ENCODE measurements at regions not wholly inside any gene's neighbourhood (a gene's known extent, or its start where the extent isn't known, plus 50 kb on each side); places are given as distances from the start of the nearest gene placed in this dataset.

GRCh38 chr13:75024602-75025001 lies 457.4 kb downstream of the TBC1D4 start:
- Histone ChIP-seq H3K4me3 (no peak overlapping the region), H3K36me3 (no peaks in the 10 kb centered on the region), H3K4me1 (no peaks in the 10 kb centered on the region), H3K27me3 (ENCODE audit: low read depth) (no peaks in the 10 kb centered on the region), H3K9me3 (peaks cover 2% of the 10 kb centered on the region), H3K27ac (no peak overlapping the region)
- no peak for TF ChIP-seq CTCF (IDR thresholded peaks at IDR 0.05)
- no peak for ATAC-seq
- DNase-seq: no peak
- intact Hi-C loops (cut with DNase I): no loop called here

GRCh38 chr13:75023609-75024008 lies 458.4 kb downstream of the TBC1D4 start:
- TF ChIP-seq CTCF (IDR thresholded peaks at IDR 0.05): no peak
- Histone ChIP-seq H3K4me1 (no peaks in the 10 kb centered on the region), H3K4me3 (no peak overlapping the region), H3K9me3 (no peaks in the 10 kb centered on the region), H3K36me3 (no peaks in the 10 kb centered on the region), H3K27ac (no peak overlapping the region), H3K27me3 (ENCODE audit: low read depth) (no peaks in the 10 kb centered on the region)
- DNase-seq (no peak), ATAC-seq (no peak)
- intact Hi-C loops (cut with DNase I): no loop called here

GRCh38 chr13:75021151-75021550 lies 460.8 kb downstream of the TBC1D4 start:
- intact Hi-C loops (cut with DNase I): no loop called here
- no peak overlapping the region for H3K4me3 ChIP-seq
- no peak for TF ChIP-seq CTCF (IDR thresholded peaks at IDR 0.05)
- H3K27ac ChIP-seq: no peak overlapping the region
- H3K4me1 ChIP-seq: no peaks in the 10 kb centered on the region
- no peak for ATAC-seq
- no peaks in the 10 kb centered on the region for H3K36me3 ChIP-seq
- no peak for DNase-seq
- H3K27me3 ChIP-seq (ENCODE audit: low read depth): no peaks in the 10 kb centered on the region
- no peaks in the 10 kb centered on the region for H3K9me3 ChIP-seq

GRCh38 chr13:75016225-75016624 lies 465.7 kb downstream of the TBC1D4 start:
- ATAC-seq: no peak
- no peak for TF ChIP-seq CTCF (IDR thresholded peaks at IDR 0.05)

GRCh38 chr13:75013818-75014217 lies 468.2 kb downstream of the TBC1D4 start:
- Histone ChIP-seq H3K36me3 (no peaks in the 10 kb centered on the region), H3K27ac (no peak overlapping the region), H3K9me3 (no peaks in the 10 kb centered on the region), H3K4me1 (no peaks in the 10 kb centered on the region), H3K4me3 (no peak overlapping the region), H3K27me3 (ENCODE audit: low read depth) (no peaks in the 10 kb centered on the region)
- DNase-seq (no peak), ATAC-seq (no peak)
- intact Hi-C loops (cut with DNase I): no loop called here
- TF ChIP-seq CTCF (IDR thresholded peaks at IDR 0.05): no peak

More at GRCh38 chr13:75016225-75016624, 465.7 kb downstream of the TBC1D4 start:
- intact Hi-C loops (cut with DNase I): no loop called here
- Histone ChIP-seq H3K36me3 (no peaks in the 10 kb centered on the region), H3K4me1 (no peaks in the 10 kb centered on the region), H3K27ac (no peak overlapping the region), H3K27me3 (ENCODE audit: low read depth) (no peaks in the 10 kb centered on the region), H3K4me3 (no peak overlapping the region), H3K9me3 (no peaks in the 10 kb centered on the region)
- DNase-seq: no peak

- DNase-seq: no peak
- H3K9me3 ChIP-seq: no peaks in the 10 kb centered on the region
- intact Hi-C loops (cut with DNase I): no loop called here
- no peak overlapping the region for H3K27ac ChIP-seq
- TF ChIP-seq CTCF (IDR thresholded peaks at IDR 0.05): no peak
- no peaks in the 10 kb centered on the region for H3K27me3 ChIP-seq (ENCODE audit: low read depth)
- ATAC-seq: no peak
- no peaks in the 10 kb centered on the region for H3K36me3 ChIP-seq
- H3K4me3 ChIP-seq: no peak overlapping the region
- H3K4me1 ChIP-seq: no peaks in the 10 kb centered on the region
Measured at GRCh38 chr13:75010941-75011340, 471.0 kb downstream of the TBC1D4 start.

All from lower lobe of right lung (tissue), 2 donors.